GM21526 (cell line): ENCODE measurements at regions not wholly inside any gene's neighbourhood (a gene's known extent, or its start where the extent isn't known, plus 50 kb on each side); places are given as distances from the start of the nearest gene placed in this dataset.
"Not testable (repeated sequence)": the region's sequence is repeated elsewhere in the genome, so short reads cannot be mapped to it uniquely, and the experiment has no call there.

ENCODE experiments used
- ATAC-seq: cut with Tn5 transposase; IDR thresholded peaks from one replicate; pipeline ENCODE4 v1.9.1; 2021; ENCODE audit warnings: moderate library complexity; ENCODE audit not compliant: unreplicated experiment, low FRiP score

DNA sequence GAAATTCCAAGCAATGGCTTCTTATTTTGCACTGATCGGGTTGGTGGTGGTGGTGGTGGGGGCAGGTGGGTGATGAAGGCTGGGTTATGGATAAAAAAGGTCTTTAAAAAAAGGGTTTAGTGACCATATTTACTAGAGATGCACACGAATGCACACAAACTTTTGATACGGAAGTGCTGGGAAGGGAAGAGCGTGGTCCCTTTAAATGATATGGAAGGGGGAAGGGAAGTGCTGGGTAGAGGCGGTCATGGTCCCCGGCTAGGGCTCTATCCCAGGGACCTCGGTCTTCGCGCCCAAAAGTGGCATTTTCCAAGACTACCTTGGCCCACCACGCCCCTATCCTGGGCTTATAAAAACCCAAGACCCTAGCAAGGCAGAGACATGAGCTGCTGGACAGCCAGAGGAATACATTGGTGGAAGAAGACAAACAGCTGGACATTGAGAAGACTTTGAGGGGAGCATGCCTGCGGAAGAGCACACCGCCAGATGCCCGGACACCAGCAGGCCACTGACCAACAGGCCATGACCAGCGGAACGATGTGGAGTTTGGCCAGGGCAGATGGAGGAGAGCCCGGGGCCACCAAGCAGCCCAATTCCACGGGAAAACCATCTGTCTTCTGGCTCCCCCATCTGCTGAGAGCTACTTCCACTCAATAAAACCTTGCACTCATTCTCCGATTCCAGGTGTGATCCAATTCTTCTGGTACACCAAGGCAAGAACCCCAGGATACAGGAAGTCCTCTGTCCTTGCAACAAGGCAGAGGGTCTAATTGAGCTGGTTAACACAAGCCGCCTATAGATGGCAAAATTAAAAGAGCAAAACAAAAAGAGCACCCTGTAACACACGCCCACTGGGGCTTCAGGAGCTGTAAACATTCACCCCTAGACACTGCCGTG lies 1720.2 kb downstream of the MRPL39 start:
- ATAC-seq = no peak

DNA sequence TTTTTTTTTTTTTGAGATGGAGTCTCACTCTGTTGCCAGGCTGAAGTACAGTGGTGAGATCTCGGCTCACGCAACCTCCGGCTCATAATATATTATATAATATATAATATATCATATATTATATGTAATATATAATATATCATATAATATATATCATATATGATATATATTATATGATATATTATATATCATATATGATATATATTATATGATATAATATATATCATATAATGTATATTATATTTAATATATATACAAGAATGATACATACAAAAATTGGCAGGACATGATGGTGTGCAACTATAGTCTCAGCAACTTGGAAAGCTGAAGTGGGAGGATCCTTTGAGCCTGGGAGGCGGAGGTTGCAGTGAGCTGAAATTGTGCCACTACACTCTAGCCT lies 1725.5 kb downstream of the MRPL39 start:
- ATAC-seq = no peak

DNA sequence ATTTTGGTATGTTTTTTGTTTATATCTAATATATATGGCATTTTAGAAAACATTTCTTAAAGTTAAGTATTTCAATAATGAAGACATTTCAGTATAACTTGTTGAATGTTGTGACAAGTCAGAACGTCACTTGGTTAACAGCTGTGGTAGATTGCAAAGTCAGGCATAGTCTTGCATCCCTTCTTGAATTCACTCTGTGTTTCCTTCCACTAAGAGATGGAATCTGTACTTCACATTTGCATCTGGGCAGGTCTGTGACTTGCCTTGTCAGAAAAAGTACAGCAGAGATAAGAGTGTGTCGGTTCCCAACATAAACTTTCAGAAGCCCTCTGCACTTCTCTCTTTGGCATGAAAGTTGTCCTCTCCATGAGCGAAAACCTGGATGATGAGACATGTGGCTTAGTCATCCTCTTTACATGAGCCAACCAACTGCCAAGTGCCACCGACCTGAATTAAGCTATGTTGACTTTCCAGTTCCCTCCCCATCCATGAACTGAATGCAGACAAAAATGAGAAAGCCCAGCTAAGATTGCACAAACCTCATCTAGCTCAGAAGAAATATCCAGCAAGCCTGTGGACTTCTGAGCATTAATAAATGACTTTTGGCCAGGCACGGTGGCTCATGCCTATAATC lies 1730.2 kb downstream of the MRPL39 start:
- ATAC-seq = no peak

DNA sequence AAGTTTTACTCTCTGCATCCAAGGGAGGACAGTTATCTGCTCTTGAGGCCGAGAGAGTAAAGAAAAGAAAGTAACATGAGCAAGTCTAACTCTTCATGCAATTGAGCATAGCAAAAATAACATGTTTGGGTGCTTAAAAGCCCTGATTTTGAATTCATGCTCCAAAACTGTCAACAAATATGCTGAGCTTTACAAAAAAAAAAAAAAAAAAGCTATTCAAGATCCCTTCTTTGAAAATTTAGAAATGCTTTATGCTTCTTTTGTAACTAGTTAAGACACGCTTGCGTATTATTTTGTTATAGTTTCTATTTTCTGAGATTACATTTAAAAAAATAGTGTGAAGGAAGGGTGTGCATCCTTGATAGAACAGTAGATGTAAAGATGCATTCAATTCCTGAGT lies 1733.0 kb downstream of the MRPL39 start:
- no peak for ATAC-seq

DNA sequence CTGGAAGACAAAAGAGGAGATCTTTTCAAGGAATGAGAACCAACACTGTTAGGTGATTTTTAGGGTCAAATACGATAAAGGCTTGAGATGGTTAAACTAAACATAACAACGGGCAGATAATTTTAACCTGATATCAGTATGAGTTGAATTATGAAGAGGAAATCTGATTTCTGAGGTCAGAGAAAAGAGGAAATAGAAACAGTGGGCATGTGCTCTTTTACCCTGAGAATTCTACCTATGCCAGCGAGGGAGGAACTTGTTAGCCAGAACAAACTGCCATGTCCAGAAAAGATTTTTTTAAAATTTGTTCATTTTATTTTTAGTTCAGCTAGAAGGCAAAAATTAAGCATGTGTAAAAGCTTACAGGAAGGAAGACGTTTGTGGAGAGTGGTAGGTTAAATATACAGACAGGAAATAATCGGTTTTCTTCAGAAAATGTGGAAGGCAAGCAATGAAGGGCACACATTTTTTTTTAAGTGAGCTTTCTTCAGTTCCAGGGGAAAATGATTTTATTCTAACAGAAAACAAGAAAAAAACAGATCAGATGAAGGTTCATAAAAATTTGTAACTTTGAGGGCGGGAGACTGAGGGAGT lies 1745.3 kb downstream of the MRPL39 start:
- ATAC-seq = no peak

DNA sequence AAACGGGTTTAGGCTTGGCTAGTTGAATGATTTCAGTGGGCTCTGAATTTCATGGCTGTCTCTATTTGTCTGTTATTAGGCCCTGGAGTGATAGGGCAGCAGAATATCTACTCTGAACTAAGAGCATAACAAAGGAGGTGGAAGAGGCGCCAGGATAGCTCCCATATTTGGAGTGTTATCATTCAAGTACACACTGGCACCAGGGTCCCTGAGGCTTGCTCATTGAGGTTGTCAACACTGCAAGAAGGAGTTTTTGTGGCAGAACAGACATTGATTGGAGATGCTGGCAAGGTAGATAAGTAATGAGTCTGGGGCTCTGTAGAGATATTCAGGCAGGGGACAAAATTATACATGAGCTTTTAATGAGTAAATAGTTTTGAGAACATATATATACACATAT lies 1748.4 kb downstream of the MRPL39 start:
- no peak for ATAC-seq

DNA sequence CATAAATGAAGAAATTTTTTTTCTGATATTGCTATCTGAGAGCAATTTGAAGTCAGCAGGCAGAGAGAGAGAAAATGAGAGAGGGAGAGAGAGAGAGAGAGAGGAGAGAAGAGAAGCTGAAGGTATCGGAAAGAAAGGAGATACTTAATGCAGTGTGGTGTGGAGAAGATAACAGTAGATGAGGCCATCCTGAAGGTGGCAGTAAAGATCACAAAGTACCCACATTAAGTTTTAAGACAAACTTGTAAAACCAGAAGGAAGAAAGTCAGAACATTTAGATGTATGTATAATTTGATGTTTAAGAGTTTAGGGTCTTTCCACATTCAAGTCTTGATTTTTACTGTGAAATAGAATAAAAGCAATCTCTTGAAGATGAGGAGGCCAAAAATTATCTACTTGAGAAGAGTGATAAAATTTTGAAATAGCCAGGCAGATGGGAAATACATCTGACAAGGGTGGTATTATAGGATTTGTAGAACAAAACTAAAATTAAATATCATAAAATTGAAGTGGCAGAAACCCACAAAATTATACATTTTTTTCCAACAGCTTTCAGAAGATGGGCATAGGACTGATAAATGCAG lies 1753.4 kb downstream of the MRPL39 start:
- ATAC-seq = no peak

DNA sequence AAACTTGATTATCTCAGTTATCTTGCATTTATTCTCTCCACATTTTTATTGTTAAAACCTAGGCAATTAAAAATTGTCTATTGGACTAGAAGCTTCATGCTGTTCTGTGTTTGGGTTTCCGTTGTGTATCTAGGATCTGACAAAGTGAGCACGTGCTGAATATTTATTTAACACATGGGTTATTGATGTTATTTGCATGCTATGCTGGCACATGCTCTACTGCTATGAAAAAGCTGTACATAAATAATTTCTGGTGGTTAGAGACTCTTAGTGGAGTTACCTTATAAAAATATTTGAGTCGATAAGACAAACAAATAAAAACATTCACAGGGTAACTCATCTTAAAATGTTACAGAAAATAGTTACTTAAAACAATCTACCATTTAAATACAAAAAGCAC lies 1769.7 kb downstream of the MRPL39 start:
- ATAC-seq = no peak

DNA sequence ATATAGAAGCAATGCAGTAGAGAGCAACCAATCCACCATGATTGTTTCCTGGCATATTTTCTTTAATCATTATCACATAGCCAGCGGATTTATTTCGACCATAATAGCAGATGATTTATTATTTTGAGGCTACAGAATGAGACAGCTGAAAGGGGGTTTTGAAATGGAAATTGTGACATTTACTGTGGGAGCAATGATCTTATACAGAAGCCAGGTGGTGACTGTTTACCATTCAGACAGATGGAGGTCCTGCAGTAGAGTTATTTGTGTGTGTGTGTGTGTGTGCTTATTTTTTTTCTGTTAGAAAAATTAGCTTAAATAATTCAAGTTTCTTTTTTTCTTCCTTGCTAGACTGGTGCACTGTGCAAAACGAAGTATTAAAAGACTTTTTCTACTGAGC lies 1784.5 kb downstream of the MRPL39 start:
- no peak for ATAC-seq

DNA sequence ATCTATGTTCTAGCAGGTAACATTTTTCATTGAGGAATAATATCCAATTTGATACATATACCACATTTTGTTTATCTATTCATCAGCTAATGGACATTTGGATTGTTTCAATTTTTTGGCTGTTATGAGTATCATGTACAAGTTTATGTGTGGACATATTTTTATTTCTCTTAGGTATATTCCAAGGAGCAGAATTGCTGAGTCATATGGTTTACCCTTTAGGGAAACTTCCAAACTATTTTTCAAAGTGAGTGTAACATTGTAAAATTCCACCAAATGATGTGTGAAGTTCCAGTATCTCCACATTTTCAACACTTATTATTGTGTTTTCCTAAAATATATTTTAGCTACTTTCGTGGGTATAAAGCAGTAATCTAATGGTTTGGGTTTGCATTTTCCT lies 1789.9 kb downstream of the MRPL39 start:
- ATAC-seq = no peak

DNA sequence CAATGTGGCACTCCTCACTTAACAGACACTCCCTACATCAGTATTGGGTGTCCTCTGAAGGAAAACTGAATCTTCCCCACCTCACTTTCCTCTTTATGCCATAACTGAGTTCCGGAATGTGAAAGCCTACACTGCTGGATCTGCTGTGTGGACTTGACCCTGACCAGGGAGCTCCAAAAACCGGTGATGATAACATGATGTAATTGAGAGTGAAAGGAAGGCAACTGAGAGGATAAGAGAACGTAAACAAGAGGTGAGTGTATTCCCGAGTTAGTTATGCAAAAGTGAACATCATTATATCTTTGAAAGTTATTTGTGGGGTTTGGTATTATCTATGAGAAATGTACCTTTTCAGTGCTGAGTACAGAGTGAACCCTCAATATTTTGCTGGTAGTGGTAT lies 1794.8 kb downstream of the MRPL39 start:
- no peak for ATAC-seq

DNA sequence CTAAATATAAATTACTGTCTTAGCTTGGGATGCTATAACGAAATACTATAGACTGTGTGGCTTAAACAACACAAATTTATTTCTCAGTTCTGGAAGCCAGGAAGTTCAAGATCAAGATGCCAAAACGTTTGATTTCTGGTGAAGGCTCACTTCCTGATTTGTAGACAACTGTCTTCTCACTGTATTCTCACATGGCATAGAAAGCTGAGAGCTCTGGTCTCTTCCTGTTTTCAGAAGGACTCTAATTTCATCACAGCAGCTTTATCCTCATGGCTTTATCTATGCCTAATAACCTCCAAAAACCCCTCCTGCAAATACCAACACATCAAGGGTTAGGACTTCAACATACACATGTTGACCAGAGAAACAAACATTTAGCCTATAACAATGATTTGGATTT lies 1795.5 kb downstream of the MRPL39 start:
- no peak for ATAC-seq

DNA sequence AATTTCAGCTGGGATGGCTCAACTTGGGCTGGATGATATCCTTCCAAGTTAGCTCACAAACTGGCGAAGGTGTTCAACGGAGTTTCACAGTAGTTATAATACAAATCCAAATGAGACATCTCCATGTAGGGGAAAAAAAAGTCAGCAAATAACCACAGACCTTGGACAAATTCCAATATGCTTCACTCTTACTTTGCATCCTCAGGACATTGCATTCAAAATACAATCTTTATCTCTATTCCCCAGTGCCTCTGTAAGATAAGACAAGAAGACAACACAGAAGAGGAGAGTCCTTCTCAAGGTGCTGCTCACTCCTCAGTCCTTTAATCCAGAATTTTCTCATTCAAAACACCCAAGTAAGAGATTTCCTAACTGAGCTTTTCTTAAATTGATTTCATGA lies 1797.7 kb downstream of the MRPL39 start:
- ATAC-seq = no peak

DNA sequence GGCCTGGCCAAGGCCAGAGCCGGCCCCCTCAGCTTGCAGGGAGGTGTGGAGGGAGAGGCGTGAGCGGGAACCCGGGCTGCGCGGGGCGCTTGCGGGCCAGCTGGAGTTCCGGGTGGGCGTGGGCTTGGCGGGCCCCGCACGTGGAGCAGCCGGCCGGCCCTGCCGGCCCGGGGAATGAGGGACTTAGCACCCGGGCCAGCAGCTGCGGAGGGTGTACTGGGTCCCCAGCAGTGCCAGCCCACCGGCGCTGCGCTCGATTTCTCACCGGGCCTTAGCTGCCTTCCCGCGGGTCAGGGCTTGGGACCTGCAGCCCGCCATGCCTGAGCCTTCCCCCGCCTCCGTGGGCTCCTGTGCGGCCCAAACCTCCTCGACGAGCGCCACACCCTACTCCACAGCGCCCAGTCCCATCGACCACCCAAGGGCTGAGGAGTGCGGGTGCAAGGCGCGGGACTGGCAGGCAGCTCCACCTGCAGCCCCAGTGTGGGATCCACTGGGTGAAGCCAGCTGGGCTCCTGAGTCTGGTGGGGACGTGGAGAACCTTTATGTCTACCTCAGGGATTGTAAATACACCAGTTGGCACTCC lies 1800.2 kb downstream of the MRPL39 start:
- not testable (repeated sequence) for ATAC-seq

DNA sequence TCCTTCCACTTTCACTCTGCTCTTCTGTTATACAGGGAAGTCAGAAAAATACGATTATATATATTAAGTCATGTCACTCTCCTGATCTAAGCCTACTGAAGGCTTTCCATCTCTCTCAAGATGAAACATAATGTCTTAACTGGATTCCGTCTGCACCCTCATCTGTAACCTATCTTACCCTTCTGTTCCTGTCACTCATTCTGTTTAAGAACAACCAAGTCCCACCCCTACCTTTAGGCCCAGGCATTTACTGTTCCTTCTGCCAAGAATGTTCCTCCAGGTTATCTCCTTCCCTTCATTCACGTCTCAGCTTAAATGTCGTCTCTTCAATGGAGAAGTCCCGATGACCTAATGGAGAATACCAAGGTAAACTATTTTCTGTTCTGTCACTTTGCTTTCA lies 1802.4 kb downstream of the MRPL39 start:
- no peak for ATAC-seq

DNA sequence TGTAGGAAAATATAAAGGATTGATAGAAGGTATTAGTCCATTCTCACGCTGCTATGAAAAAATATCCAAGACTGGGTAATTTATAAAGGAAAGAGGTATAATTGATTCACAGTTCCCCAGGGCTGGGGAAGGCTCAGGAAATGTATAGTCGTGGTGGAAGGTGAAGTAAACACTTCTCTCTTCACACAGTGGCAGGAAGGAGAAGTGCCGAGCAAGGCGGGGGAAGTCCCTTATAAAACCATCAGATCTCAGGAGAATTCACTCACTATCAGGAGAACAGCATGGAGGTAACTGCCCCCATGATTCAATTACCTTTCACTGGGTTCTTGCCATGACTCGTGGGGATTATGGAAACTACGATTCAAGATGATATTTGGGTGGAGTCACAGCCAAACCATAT lies 1806.0 kb downstream of the MRPL39 start:
- ATAC-seq = no peak

DNA sequence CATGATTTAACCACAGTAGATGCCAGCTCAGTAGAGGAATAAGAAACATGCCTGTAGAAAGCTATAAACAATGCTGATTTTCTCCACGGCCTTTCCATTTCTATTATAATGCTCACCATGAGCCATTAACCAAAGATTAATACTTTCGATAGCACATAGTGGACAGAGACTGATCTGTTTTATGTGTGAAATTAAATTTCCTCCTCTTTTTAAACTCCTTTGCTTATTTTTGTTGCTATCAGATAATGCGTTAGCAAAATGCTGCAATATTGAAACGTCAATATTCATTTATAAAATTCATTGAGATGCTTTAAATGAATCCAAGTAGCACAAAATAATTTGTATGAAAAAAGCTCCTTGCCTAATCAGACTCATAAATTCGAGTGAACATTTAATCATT lies 1807.9 kb downstream of the MRPL39 start:
- ATAC-seq = no peak

DNA sequence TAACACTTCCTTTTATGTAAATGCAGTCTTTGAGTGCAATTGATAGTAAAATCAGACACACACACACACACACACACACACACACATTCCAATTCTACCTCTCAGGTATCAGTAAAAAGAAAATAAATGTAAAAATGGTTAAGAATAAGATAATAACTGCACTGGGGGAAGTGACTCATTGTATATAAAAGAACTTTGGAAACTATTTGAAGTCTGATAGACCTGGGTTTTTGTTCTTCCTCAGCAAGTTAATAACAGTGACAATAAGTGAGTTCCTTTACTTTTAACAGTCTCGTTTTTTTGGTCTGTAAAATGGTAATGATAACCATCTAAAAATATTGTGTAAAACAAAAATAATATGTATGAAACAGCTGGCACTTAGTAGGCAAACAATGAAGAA lies 1815.0 kb downstream of the MRPL39 start:
- ATAC-seq = no peak

DNA sequence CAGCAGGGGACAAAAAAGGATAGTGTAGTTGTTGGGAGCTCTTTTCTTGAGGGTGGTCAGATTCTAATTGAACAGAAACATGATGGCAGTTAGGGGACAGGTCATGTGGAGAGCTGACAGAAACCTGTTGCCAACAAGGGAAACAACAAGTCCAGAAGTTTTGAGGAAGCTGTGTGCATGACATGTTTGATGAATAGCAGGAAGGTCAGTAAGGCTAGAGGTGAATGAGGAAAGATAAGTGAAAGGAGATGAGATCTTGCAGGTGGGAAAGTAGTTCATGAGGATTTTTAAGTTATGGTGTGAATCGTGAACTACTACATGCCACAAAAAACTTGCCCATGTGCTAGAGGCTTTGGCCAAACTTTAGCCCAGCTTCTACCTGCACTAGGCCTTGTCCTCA lies 1817.4 kb downstream of the MRPL39 start:
- ATAC-seq = no peak

DNA sequence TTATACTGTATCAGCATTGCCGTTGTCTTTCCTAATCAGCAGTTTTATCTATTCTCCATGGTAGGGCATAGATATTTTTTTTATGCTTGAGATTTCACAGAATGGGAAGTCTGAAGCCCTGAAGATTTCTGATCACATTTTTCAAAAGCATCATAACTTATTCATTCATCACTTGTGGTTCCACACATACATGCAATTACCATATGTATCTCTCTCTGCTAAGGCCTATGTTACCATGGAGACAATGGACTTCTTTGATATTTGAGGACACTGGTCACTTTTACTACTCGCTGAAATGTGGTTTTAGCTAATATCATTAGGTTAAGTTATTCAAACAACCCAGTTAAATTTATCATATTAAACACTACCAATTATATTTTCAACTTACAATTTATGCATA lies 1827.0 kb downstream of the MRPL39 start:
- ATAC-seq = no peak

DNA sequence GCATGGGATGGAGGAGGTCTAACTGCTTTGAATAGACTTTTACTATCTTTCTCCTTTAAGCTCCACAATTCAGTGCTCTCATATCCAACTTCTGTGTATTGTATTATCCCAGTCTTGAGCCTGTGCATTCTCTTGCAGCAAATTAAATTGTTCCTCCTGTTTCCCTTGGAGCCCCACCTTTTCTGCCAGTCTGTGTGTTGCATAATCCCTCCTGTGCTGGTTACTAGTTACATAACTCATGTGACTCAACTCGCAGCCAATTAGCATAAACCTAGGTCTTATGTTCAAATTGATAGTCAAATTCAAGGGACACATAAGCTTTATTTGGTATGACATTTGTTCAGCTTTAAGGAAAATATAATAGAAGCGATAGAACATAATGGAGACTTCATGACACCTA lies 1863.5 kb downstream of the MRPL39 start:
- no peak for ATAC-seq
